Astrocyte (in vitro differentiated cells and primary cell): ENCODE measurements at regions not wholly inside any gene's neighbourhood (a gene's known extent, or its start where the extent isn't known, plus 50 kb on each side); places are given as distances from the start of the nearest gene placed in this dataset.

Experiments used
- EZH2 ChIP-seq: IDR thresholded peaks from 2 replicates; pipeline ENCODE4 v1.6.1; 2012; ENCODE audit warnings: mild to moderate bottlenecking, low read length, inconsistent platforms; ENCODE audit not compliant: insufficient read depth
- TF ChIP-seq, protein P1 (sequence below): IDR thresholded peaks from 2 replicates; pipeline ENCODE4 v1.5.1; 2011; ENCODE audit warnings: low read depth, mild to moderate bottlenecking, inconsistent platforms, low read length, moderate library complexity; ENCODE audit not compliant: insufficient read depth

DNA sequence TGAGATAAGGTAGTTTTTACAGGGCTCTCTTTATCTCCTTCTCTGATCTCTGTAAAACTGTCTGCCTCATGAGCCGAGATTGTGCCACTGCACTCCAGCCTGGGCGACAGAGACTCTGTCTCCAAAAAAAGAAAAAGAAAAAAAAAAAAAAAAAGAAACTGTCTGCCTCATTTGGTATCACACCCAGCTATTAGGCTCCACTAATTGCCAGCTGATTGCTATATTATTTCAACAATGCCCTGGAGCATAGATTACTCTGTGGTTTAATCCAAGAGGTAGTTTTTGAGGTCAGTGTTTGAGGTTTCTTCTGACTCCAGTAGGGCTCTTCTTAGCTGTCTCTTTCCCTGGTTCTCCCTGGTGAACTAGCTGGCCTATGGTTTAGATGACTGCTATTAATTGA lies 268.1 kb upstream of the PLPP4 start:
- TF ChIP-seq, protein P1, sequence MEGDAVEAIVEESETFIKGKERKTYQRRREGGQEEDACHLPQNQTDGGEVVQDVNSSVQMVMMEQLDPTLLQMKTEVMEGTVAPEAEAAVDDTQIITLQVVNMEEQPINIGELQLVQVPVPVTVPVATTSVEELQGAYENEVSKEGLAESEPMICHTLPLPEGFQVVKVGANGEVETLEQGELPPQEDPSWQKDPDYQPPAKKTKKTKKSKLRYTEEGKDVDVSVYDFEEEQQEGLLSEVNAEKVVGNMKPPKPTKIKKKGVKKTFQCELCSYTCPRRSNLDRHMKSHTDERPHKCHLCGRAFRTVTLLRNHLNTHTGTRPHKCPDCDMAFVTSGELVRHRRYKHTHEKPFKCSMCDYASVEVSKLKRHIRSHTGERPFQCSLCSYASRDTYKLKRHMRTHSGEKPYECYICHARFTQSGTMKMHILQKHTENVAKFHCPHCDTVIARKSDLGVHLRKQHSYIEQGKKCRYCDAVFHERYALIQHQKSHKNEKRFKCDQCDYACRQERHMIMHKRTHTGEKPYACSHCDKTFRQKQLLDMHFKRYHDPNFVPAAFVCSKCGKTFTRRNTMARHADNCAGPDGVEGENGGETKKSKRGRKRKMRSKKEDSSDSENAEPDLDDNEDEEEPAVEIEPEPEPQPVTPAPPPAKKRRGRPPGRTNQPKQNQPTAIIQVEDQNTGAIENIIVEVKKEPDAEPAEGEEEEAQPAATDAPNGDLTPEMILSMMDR = no peak
- TF ChIP-seq EZH2 = no peak
